GM12872 (cell line): ENCODE measurements at regions not wholly inside any gene's neighbourhood (a gene's known extent, or its start where the extent isn't known, plus 50 kb on each side); places are given as distances from the start of the nearest gene placed in this dataset.

Experiments
- TF ChIP-seq, protein P1 (sequence below): IDR thresholded peaks from 3 replicates; pipeline ENCODE4 v1.5.1; 2011; ENCODE audit warnings: low read depth, mild to moderate bottlenecking, low read length, moderate library complexity; ENCODE audit not compliant: insufficient read depth

DNA sequence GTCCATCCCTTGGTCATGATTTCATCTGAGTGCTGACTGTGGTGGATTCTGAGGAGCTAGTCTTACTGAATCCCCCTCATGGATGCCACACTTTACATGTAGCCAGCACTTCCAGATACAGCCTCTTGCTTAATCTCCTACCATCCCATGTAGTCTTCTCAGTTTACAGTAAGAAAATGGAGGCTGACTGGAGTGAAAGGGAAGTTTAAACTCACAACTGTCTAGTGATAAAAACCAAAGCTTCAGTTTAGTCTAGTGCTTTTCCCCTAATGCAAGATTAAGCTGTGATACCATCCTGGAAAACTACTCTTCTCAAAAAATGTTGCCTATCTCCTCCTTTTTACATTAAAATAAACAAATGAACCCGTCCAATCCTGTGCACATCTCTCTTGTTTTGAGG is 146.8 kb upstream of the HES1 start:
- TF ChIP-seq, protein P1, sequence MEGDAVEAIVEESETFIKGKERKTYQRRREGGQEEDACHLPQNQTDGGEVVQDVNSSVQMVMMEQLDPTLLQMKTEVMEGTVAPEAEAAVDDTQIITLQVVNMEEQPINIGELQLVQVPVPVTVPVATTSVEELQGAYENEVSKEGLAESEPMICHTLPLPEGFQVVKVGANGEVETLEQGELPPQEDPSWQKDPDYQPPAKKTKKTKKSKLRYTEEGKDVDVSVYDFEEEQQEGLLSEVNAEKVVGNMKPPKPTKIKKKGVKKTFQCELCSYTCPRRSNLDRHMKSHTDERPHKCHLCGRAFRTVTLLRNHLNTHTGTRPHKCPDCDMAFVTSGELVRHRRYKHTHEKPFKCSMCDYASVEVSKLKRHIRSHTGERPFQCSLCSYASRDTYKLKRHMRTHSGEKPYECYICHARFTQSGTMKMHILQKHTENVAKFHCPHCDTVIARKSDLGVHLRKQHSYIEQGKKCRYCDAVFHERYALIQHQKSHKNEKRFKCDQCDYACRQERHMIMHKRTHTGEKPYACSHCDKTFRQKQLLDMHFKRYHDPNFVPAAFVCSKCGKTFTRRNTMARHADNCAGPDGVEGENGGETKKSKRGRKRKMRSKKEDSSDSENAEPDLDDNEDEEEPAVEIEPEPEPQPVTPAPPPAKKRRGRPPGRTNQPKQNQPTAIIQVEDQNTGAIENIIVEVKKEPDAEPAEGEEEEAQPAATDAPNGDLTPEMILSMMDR = no peak

DNA sequence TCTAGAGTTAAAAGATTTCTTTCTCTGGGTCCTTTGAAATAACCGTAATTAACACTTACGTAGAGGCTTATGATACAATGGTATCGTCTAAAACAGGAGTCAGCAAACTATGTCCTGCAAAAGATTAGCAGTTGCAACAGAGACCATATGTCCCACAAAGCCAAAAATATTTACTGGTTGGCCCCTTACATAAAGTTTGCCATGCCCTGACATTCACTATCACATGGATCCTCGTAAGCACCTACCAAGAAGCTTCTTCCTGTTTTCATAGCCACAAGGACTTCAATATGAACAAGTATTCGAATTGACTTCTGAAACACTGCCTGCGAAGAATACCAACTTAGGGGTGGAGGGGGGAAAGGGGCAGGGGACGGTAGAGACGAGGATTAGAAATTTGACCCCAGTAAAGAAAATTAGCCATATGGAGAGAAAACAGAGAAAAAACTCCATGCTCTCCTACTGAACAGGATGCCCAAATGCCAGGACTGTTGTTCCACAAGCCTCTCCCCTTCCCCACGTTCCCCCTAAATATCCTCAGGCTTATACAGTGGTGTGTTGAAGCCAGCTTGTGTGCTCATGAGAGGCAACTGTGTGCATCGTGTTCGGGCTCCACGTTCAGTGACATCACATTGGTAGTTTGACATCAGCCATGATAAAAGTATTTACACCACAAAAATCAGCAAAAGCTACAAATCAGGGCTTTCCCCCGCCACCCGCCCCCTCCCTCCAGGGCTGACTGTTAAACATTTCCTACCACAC is 144.1 kb upstream of the HES1 start:
- TF ChIP-seq, protein P1 = no peak

DNA sequence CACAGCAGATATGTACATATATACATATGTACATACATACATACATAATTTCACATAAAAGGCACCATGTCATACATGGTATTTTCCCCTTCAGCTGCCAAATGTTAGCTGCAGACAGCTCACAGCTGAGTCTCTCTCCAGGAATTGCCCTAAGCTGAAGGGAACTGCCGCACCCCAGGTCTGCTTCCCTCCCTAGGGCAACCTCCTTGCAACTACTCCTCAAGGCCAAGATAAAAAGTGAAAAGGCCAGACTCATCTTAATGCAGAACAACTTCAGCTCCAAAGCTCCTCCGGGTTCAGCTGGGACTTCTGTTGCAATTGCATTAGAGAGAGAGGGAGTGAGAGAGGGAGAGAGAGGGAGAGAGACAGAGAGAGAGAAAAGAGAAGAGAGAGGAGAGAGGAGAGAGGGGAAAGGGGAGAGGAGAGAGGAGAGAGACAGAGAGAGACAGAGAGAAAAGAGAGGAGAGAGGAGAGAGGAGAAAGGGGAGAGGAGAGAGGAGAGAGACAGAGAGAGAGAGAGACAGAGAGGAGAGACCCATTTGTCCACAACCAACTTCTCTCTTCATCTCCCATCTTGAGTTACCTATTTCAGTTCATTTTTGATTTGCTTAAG is 143.4 kb upstream of the HES1 start:
- TF ChIP-seq, protein P1 = no peak

DNA sequence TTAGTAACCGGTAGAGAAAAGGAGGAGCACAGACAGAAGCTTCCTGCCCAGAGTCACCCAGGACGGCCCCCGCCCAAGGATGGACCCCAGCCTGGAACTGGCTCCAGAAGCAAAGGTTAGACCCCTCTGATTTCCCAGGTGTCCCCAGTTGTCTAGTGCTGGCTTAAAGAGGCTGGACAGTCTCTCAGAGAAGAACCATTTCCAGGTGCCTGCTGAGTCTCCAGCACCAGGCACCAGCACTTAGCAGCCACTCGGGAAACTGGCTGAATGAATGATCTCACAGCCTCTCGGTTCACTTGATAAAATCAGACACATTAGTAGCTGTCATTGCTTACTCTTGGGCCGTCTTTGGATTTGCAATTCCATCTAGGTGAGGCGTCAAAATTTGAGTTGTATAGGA is 139.7 kb upstream of the HES1 start:
- TF ChIP-seq, protein P1 = no peak

DNA sequence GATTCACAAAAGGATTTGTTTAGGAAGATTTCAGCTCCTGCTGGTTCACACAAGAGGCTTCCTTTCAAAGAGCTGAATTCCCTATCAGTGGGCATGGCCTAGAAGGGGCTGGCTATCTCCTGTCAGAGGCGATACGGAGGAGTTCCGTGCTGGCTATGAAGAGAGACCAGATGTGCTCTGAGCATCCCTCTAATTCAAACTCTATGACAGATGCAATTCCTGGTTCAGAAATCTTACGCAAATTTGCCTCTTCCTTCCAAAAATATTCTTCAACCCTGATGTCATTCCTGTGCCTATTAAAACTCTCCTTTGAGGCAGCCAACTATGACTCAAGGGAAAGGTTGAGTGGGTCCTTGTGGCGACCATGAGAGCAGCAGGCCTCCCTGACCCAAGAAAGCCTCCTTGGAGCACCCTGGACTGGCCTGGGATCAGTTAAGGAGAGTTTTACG is 139.3 kb upstream of the HES1 start:
- TF ChIP-seq, protein P1 = no peak

DNA sequence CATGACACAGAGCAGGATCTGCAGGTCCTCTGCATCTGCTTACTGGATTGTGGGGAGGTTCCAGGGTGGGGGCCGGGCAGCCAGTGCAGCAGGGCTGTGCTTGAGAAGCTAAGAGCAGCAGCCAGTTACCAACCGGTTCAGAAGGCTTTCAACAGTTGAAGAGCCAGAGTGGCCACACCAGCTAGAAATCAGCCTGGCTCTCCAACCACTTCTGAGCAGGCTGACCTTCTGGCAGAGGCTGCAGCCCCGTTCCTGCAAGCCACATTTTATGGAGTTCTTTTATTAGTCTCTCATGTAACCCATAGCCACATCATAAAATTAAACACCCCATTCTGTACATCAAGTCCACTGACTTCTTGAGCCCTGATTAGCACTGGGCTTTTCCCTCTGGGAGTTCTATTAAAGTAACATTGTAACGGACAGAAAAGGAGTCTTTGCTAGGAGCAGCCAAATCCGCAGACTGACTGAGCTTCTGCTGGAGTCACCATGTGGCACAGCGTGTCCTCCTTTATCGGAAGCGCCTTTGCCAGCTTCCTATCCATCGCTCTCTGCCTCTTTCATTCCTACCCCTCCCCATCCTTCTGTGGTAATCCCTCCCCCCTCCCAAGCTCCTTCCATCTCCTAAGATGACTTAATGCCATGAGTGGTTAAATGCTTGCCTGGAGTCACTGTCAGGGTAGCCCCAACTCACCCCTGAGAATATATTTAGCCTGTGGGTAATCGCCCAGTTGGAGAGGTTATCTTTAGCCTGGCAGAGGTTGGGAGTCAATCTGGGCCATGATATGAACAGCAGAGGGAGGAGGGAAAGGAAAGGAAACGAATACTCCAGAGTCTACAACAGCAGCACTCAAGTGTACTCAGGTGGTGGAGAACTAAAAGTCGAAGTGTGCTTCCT is 138.5 kb upstream of the HES1 start:
- TF ChIP-seq, protein P1 = no peak

DNA sequence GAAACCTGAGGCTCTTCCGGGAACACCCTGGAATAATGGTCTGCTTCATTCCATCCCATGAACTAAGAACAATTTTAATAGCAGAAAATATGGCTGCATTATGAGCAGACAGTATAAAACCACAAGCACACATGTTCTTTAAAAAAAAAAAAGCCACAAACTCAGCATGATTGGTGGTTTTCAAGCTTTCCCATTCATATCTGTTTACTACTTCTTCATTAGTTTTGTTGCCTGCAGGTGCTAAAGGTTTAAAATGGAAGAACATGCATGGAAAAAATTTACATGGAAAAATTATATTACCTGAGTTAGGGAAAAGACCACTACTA is 137.9 kb upstream of the HES1 start:
- TF ChIP-seq, protein P1 = no peak
